Cerebellar cortex (tissue), 1 donor: ENCODE measurements at regions not wholly inside any gene's neighbourhood (a gene's known extent, or its start where the extent isn't known, plus 50 kb on each side); places are given as distances from the start of the nearest gene placed in this dataset.

Experiments used
- DNase-seq: peaks from one replicate; pipeline ENCODE4 v3.0.0-alpha.2; 2015; ENCODE audit warnings: low spot score

GRCh38 chr13:74200081-74200480 is 65.9 kb upstream of the KLF12 start:
- no peak for DNase-seq

- DNase-seq: no peak
Measured at GRCh38 chr13:74197677-74198429, 63.6 kb upstream of the KLF12 start.

GRCh38 chr13:74194846-74195245 is 60.6 kb upstream of the KLF12 start:
- peak; percentile 76 for DNase-seq

- DNase-seq: no peak
Measured at GRCh38 chr13:74193391-74193790, 59.2 kb upstream of the KLF12 start.

GRCh38 chr13:74191410-74191809 is 57.2 kb upstream of the KLF12 start:
- DNase-seq: no peak

- DNase-seq: no peak
Measured at GRCh38 chr13:74190999-74191398, 56.8 kb upstream of the KLF12 start.

GRCh38 chr13:74187564-74187963 is 53.4 kb upstream of the KLF12 start:
- DNase-seq: no peak

- DNase-seq: no peak
Measured at GRCh38 chr13:74184283-74184682, 50.1 kb upstream of the KLF12 start.
